Epithelial cell of proximal tubule (primary cell): ENCODE measurements at regions not wholly inside any gene's neighbourhood (a gene's known extent, or its start where the extent isn't known, plus 50 kb on each side); places are given as distances from the start of the nearest gene placed in this dataset.

ENCODE experiments used
- DNase-seq: peaks from one replicate; pipeline ENCODE4 v3.0.0-alpha.2; 2011; ENCODE audit warnings: low read depth
- H3K4me3 ChIP-seq: 2 replicates; pipeline ENCODE4 v1.5.1; 2011; ENCODE audit warnings: low read depth, mild to moderate bottlenecking, low read length
- TF ChIP-seq, protein P1 (sequence below): conservative IDR thresholded peaks from 2 replicates; pipeline ENCODE4 v1.5.1; 2012; ENCODE audit warnings: low read depth, mild to moderate bottlenecking, low read length

DNA sequence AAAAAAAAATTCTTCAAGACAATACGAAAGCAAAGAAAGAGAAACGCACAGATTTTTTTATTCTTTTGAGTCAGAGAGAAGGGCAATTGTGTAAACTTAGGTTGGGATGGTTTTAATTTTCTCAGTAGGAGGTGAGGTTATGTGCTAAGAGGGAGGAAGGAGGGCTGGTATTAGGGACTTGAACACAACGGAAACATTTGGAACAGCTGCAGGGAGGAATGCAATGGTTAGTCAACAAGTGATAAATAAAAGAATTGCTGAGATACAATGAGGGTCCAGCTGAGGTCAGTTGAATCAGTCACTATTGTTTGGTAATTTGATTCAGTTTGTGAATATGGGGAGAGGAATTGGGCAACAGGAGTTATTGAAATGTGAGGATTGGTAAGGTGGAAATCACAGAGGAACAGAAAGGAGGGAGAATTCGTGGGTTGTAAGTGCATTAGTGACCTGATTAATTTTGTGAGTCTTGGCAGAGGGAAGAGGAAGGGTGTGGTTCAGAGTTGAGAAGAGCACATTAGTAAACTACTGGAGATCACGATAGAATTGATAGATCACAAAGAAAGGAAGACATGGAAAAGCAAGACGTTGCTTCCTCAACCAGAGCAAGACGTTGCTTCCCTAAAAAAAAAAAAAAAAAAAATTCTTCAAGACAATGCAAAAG is 499.5 kb upstream of the SPRY2 start:
- no peak for DNase-seq
- no peak overlapping the region for H3K4me3 ChIP-seq
- TF ChIP-seq, protein P1, sequence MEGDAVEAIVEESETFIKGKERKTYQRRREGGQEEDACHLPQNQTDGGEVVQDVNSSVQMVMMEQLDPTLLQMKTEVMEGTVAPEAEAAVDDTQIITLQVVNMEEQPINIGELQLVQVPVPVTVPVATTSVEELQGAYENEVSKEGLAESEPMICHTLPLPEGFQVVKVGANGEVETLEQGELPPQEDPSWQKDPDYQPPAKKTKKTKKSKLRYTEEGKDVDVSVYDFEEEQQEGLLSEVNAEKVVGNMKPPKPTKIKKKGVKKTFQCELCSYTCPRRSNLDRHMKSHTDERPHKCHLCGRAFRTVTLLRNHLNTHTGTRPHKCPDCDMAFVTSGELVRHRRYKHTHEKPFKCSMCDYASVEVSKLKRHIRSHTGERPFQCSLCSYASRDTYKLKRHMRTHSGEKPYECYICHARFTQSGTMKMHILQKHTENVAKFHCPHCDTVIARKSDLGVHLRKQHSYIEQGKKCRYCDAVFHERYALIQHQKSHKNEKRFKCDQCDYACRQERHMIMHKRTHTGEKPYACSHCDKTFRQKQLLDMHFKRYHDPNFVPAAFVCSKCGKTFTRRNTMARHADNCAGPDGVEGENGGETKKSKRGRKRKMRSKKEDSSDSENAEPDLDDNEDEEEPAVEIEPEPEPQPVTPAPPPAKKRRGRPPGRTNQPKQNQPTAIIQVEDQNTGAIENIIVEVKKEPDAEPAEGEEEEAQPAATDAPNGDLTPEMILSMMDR, result no peak

DNA sequence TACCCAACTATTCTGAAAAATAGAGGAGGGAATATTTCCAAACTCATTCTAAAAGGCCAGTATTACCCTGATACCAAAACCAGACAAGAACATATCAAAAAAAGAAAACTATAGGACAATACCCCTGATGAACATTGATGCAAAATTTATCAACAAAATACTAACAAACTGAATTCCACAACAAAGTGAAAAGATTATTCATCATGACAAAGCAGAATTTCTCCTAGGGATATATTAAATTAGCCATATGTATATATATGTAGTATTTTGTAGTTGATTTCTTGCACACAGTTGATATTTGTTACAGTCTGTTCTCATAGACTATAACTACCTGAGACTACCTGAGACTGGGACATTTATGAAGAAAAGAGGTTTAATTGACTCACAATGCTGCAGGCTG is 495.0 kb upstream of the SPRY2 start:
- TF ChIP-seq, protein P1, result no peak
- DNase-seq, result no peak
- no peak overlapping the region for H3K4me3 ChIP-seq

DNA sequence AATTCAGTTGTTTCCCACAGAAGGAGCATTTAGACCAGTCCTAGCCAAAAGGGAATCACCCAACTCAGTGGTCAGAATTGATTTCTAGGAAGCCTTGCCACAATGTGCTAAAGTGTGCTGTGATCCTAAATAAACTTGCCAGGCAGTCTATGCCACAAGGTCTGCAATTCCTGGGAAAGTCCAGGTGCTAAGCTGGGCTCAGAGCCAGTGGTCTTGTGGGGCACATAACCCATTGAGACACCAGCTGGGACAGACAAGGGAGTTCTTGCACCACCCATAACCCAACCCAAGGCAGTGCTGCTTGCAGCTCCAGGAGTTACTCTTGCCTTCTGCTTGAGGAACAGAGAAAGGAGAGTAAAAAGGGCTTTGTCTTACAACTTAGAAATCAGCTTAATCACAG is 489.5 kb upstream of the SPRY2 start:
- H3K4me3 ChIP-seq, result no peak overlapping the region
- DNase-seq, result no peak
- TF ChIP-seq, protein P1, result no peak

DNA sequence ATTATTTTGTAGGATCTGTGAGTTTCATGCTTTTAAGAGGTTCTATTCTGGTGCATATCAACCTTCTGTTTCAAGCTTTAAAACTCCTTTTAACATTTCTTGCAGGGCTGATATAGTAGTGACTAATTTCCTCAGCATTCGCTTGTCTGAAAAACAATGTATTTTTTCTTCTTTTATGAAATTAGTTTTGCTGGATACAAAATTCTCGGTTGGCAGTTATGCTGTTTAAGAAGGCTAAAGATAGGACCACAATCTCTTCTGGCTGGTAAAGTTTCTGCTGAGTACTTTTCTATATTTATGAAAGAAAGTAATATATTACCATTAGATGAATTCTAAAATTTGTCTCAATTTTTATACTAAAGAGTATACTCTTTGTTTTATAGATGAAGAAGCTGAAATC is 487.8 kb upstream of the SPRY2 start:
- no peak overlapping the region for H3K4me3 ChIP-seq
- TF ChIP-seq, protein P1, result no peak
- no peak for DNase-seq

DNA sequence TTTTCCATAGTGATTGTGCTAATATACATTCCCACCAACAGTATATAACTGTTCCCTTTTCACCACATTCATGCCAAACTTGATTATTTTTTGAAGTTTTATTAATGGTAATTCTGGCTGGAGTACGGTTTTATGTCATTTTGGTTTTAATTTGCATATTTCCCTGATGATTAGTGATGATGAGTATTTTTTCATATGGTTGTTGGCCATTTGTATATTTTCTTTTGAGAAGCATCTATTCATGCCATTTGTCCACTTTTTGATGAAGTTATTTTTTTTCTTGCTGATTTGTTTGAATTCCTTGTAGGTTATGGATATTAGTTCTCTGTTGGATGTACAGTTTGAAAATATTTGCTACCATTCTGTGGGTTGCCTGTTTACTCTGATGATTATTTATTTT is 484.4 kb upstream of the SPRY2 start:
- TF ChIP-seq, protein P1, result no peak
- DNase-seq, result no peak
- H3K4me3 ChIP-seq, result no peak overlapping the region

DNA sequence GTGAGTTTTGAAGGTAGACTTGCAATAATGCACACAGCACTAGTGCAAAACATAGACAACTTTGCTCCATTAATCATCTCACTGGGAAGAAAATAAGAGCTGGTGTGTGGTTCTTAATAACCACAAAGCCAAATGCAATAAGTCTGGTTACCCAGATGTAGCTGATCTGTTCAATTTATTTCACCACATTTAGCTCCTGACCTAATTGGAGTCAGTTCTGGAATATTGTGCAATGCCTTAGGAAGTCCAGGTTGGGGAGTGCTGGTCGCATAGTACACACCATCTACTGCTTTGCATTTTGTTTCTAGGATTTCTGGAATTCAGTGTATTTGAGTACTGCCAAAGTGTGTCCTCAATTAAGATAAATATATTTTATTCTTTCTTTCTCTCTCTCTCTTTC is 483.3 kb upstream of the SPRY2 start:
- DNase-seq, result no peak
- TF ChIP-seq, protein P1, result no peak
- no peak overlapping the region for H3K4me3 ChIP-seq

DNA sequence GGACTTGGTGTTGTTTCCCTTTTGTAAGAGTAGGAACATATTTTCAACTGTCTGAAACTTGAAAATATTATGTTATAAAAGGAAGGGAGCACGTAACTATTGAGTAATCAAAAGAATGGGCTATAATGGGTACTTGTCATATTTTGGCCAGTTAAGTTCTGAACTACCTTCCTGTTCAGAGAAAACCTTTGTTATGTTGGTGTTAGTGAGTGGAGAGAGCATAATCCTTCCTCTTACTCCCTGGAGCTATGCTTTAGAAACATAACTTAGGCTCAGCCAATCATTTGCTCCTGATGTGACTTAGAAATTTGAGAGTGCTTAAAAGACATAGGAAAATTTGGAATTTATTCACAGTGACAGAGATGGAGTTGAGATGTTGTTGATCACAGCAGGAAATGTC is 482.5 kb upstream of the SPRY2 start:
- TF ChIP-seq, protein P1, result no peak
- no peak for DNase-seq
- no peak overlapping the region for H3K4me3 ChIP-seq
